HFFc6 (cell line): ENCODE measurements at regions not wholly inside any gene's neighbourhood (a gene's known extent, or its start where the extent isn't known, plus 50 kb on each side); places are given as distances from the start of the nearest gene placed in this dataset.
"Not testable (repeated sequence)": the region's sequence is repeated elsewhere in the genome, so short reads cannot be mapped to it uniquely, and the experiment has no call there.

Experiments used
- DNase-seq: peaks from one replicate; pipeline ENCODE4 v3.0.0-alpha.2; 2018
- H3K27ac Mint-ChIP-seq: 2 replicates; pipeline ENCODE4 v1.8.0; 2020; ENCODE audit warnings: mild to moderate bottlenecking, mixed read lengths
- H3K27me3 Mint-ChIP-seq: 2 replicates; pipeline ENCODE4 v1.8.0; 2021; ENCODE audit warnings: mild to moderate bottlenecking, moderate library complexity, mixed read lengths; ENCODE audit not compliant: insufficient read depth
- H3K36me3 Mint-ChIP-seq: 2 replicates; pipeline ENCODE4 v1.8.0; 2021; ENCODE audit warnings: low read depth, mixed read lengths
- H3K4me1 Mint-ChIP-seq: 2 replicates; pipeline ENCODE4 v1.8.0; 2020; ENCODE audit warnings: low read depth, mixed read lengths
- H3K4me3 Mint-ChIP-seq: 2 replicates; pipeline ENCODE4 v1.8.0; 2020; ENCODE audit warnings: mild to moderate bottlenecking, moderate library complexity, mixed read lengths
- H3K9me3 Mint-ChIP-seq: 2 replicates; pipeline ENCODE4 v1.8.0; 2020; ENCODE audit warnings: mild to moderate bottlenecking, mixed read lengths
- CTCF ChIP-seq: fragments of 200-600 bp; sonication (generic); IDR thresholded peaks from 2 replicates; pipeline ENCODE4 v1.5.0; 2021; ENCODE audit warnings: antibody characterized with exemption, mild to moderate bottlenecking

GRCh38 chr7:54299426-54299825, 242.7 kb upstream of the VSTM2A start:
- Mint-ChIP-seq H3K9me3 (peaks cover 31% of the 10 kb centered on the region), H3K36me3 (no peaks in the 10 kb centered on the region), H3K27me3 (no peaks in the 10 kb centered on the region), H3K4me3 (no peak overlapping the region), H3K4me1 (no peaks in the 10 kb centered on the region), H3K27ac (no peak overlapping the region)
- TF ChIP-seq CTCF: no peak
- no peak for DNase-seq

GRCh38 chr7:54315955-54316354, 226.2 kb upstream of the VSTM2A start:
- H3K27me3 Mint-ChIP-seq, H3K36me3 Mint-ChIP-seq, H3K4me1 Mint-ChIP-seq, H3K9me3 Mint-ChIP-seq, H3K27ac Mint-ChIP-seq, H3K4me3 Mint-ChIP-seq, DNase-seq: not testable (repeated sequence)

GRCh38 chr7:54326592-54327167, 215.5 kb upstream of the VSTM2A start:
- TF ChIP-seq CTCF: no peak
- no peaks in the 10 kb centered on the region for H3K4me1 Mint-ChIP-seq
- no peak overlapping the region for H3K27ac Mint-ChIP-seq
- DNase-seq: no peak
- H3K4me3 Mint-ChIP-seq: no peak overlapping the region
- H3K9me3 Mint-ChIP-seq: peaks cover 33% of the 10 kb centered on the region
- H3K27me3 Mint-ChIP-seq: no peaks in the 10 kb centered on the region; the same call in 1 of the 2 replicates
- H3K36me3 Mint-ChIP-seq: peaks cover 9% of the 10 kb centered on the region; the same call in 1 of the 2 replicates

- no peaks in the 10 kb centered on the region for H3K27me3 Mint-ChIP-seq
- H3K36me3 Mint-ChIP-seq: no peaks in the 10 kb centered on the region
- no peak overlapping the region for H3K4me3 Mint-ChIP-seq
- DNase-seq: no peak
- no peaks in the 10 kb centered on the region for H3K4me1 Mint-ChIP-seq
- H3K9me3 Mint-ChIP-seq: peaks cover 11% of the 10 kb centered on the region
- no peak for TF ChIP-seq CTCF
- H3K27ac Mint-ChIP-seq: no peak overlapping the region
Observed at GRCh38 chr7:54330216-54330800, 211.9 kb upstream of the VSTM2A start.

- Mint-ChIP-seq H3K27ac (no peak overlapping the region), H3K27me3 (no peaks in the 10 kb centered on the region), H3K4me3 (no peak overlapping the region), H3K4me1 (no peaks in the 10 kb centered on the region), H3K36me3 (no peaks in the 10 kb centered on the region), H3K9me3 (peaks cover 8% of the 10 kb centered on the region)
- no peak for DNase-seq
- no peak for TF ChIP-seq CTCF
Observed at GRCh38 chr7:54331311-54331710, 210.9 kb upstream of the VSTM2A start.

GRCh38 chr7:54332301-54332700, 209.9 kb upstream of the VSTM2A start:
- Mint-ChIP-seq H3K27me3 (no peaks in the 10 kb centered on the region), H3K4me3 (no peak overlapping the region), H3K4me1 (no peaks in the 10 kb centered on the region), H3K36me3 (no peaks in the 10 kb centered on the region), H3K27ac (no peak overlapping the region), H3K9me3 (peaks cover 13% of the 10 kb centered on the region)
- no peak for TF ChIP-seq CTCF
- no peak for DNase-seq
